SJSA1 (cell line): ENCODE measurements at regions not wholly inside any gene's neighbourhood (a gene's known extent, or its start where the extent isn't known, plus 50 kb on each side); places are given as distances from the start of the nearest gene placed in this dataset.
"Not testable (repeated sequence)": the region's sequence is repeated elsewhere in the genome, so short reads cannot be mapped to it uniquely, and the experiment has no call there.

Experiments used
- DNase-seq, 2 experiments: peaks; one replicate each; pipeline ENCODE4 v3.0.0-alpha.2; 2015 to 2020; ENCODE audit warnings: low spot score in 2 of 2, low read depth in 1 of 2
- H3K27ac ChIP-seq: fragments of 250-450 bp; sonication (Bioruptor Pico); 2 replicates; pipeline ENCODE4 v1.5.1; 2020; ENCODE audit warnings: mild to moderate bottlenecking, moderate library complexity
- H3K27me3 ChIP-seq: fragments of 250-450 bp; sonication (Bioruptor Pico); replicated peaks from 2 replicates; pipeline ENCODE4 v1.5.1; 2020; ENCODE audit warnings: mild to moderate bottlenecking, moderate library complexity
- H3K36me3 ChIP-seq: fragments of 250-450 bp; sonication (Bioruptor Pico); 2 replicates; pipeline ENCODE4 v1.5.1; 2020; ENCODE audit warnings: mild to moderate bottlenecking
- H3K4me1 ChIP-seq: fragments of 250-450 bp; sonication (Bioruptor Pico); replicated peaks from 2 replicates; pipeline ENCODE4 v1.6.1; 2021; ENCODE audit warnings: mild to moderate bottlenecking
- H3K4me3 ChIP-seq: fragments of 250-450 bp; sonication (Bioruptor Pico); 2 replicates; pipeline ENCODE4 v1.5.1; 2020; ENCODE audit warnings: mild to moderate bottlenecking
- H3K9me3 ChIP-seq: fragments of 250-450 bp; sonication (Bioruptor Pico); replicated peaks from 2 replicates; pipeline ENCODE4 v1.5.1; 2020; ENCODE audit warnings: mild to moderate bottlenecking

DNA sequence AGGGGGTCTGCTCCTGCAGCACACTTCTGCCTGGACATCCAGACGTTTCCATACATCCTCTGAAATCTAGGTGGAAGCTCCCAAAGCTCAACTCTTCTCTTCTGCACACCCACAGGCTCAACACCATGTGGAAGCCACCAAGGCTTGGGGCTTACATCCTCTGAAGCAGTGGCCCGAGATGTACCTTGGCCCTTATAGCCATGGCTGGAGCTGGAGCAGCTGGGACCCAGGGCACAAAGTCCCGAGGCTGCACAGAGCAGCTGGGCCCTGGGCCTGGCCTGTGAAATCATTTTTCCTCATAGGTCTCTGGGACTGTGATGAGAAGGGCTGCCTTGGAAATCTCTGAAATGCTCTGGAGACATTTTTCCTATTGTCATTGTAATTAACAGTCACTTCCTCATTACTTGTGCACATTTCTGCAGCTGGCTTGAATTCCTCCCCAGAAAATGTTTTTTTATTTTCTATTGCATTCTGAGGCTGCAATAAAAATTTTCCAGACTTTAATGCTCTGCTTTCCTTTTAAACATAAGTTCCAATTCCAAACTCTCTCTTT, 645.6 kb downstream of the RWDD3 start:
- no peaks in the 10 kb centered on the region for H3K9me3 ChIP-seq
- no peaks in the 10 kb centered on the region for H3K4me1 ChIP-seq
- no peaks in the 10 kb centered on the region for H3K27me3 ChIP-seq
- H3K4me3 ChIP-seq: no peak overlapping the region
- no peaks in the 10 kb centered on the region for H3K36me3 ChIP-seq
- no peak overlapping the region for H3K27ac ChIP-seq
- no peak for DNase-seq

DNA sequence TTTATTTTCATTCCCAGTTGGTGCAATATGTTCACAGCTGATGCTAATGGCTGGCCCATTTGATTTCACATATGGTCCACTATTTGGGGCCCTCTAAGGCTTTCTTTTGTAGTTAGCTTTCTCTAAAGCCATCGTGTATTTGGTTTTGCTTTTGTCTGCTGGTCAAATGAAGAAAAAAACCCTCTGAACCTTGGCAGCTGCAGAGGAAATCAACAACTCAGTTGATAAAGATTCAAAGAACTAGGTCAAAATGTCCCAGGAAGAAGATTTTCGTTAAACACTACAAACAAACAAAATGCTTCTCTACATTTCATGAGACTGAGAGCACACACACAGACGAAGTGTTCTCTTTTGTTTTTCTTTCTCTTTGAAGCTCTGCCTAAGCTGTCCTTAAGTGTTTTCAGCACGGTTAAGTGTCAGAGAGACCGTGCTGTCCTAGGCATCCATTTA, 655.0 kb downstream of the RWDD3 start:
- H3K4me3 ChIP-seq: no peak overlapping the region
- no peak for DNase-seq
- H3K9me3 ChIP-seq: no peaks in the 10 kb centered on the region
- H3K36me3 ChIP-seq: no peaks in the 10 kb centered on the region
- H3K27me3 ChIP-seq: no peaks in the 10 kb centered on the region
- no peaks in the 10 kb centered on the region for H3K4me1 ChIP-seq
- no peak overlapping the region for H3K27ac ChIP-seq

DNA sequence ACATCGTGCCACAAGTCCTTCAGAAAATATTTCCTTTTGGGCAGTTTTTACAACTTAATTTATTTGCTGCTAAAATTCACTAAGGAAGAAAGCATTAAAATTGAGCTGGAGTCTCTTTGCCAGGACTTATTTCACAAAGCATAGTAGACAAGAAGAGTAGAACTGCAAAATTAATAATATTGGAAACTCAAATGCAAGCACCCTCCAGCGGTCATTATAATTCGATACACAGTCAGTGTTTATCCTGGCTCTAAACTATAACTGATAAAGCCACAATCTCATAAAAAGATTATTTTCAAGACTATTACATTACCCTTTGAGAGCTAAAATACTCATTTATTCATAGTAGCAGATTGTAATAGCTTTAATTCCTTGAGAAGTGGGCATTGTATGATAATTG, 655.4 kb downstream of the RWDD3 start:
- H3K9me3 ChIP-seq: no peaks in the 10 kb centered on the region
- H3K27ac ChIP-seq: no peak overlapping the region
- no peaks in the 10 kb centered on the region for H3K27me3 ChIP-seq
- no peaks in the 10 kb centered on the region for H3K36me3 ChIP-seq
- no peak overlapping the region for H3K4me3 ChIP-seq
- H3K4me1 ChIP-seq: no peaks in the 10 kb centered on the region
- DNase-seq: no peak

- DNase-seq: no peak
- H3K9me3 ChIP-seq: no peaks in the 10 kb centered on the region
- no peaks in the 10 kb centered on the region for H3K27me3 ChIP-seq
- H3K4me3 ChIP-seq: no peak overlapping the region
- H3K27ac ChIP-seq: no peak overlapping the region
- no peaks in the 10 kb centered on the region for H3K4me1 ChIP-seq
- no peaks in the 10 kb centered on the region for H3K36me3 ChIP-seq
Observed at GRCh38 chr1:95893921-95894320, 659.9 kb downstream of the RWDD3 start.

DNA sequence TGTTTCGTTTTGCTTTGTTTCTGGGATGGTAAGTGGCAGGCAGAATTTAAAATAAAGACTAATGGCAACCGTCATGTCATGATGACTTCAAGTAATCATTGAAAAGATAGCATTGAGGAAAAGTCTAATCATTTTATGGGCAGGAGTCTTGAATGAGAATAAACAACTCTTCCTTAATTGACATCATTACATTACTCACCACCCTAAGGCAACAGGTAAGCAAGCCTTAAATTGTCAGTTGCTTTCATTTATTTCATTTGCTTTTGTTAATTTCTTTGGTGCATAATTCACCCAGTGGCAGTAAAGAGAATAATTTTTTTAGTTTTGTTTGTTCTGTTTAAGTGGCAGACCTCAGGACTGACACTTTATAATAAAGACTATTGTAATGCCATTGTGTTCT, 669.0 kb downstream of the RWDD3 start:
- Histone ChIP-seq H3K27me3 (no peaks in the 10 kb centered on the region), H3K4me3 (no peak overlapping the region), H3K4me1 (no peaks in the 10 kb centered on the region), H3K9me3 (no peaks in the 10 kb centered on the region), H3K27ac (no peak overlapping the region), H3K36me3 (no peaks in the 10 kb centered on the region)
- no peak for DNase-seq

DNA sequence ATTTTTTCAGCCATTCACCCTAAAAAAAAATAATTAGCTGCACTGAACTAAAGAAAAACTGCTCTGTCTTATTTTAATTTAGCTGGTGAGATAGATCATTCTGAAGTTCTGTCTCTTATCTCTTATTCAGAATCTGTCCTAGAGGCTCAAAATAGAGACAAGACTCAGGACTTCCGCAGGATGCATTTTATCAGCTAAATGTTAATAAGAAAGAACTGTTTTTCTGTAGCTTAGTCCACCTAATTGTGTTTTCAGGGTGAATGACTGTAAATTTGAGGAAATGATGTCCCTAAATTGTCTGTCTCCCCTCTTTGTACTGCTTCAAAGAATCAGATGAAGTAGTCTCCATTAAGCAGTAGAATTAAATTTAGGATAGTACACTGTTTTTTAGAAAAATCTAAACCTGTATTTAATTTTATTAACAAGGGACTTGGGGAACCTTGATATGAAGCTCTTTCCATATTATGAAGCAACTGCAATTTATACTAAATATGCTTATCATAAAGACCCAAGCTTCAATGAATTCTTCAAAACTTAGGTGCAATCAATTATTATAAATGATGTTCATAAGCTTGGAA, 671.9 kb downstream of the RWDD3 start:
- no peaks in the 10 kb centered on the region for H3K9me3 ChIP-seq
- H3K27me3 ChIP-seq: no peaks in the 10 kb centered on the region
- H3K27ac ChIP-seq: no peak overlapping the region
- H3K4me1 ChIP-seq: no peaks in the 10 kb centered on the region
- H3K36me3 ChIP-seq: no peaks in the 10 kb centered on the region
- DNase-seq: no peak
- no peak overlapping the region for H3K4me3 ChIP-seq

DNA sequence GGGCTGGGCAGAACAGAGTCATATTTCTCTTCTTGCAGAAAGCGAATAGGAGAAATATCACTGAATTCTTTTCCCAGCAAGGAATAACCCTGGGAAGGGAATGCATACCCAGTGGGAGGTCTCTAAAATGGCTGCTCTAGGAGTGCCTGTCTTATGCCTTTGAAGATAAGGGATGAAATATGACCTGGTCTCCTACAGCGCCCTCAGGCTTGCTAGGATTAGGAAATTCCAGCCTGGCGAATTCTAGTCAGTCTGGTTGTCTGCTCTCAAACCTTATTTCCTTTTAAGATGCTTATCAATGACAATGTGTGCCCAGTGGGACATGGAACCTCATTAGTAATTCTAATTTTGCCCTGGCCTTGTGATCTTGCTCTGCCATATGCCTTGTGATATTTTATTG, 677.7 kb downstream of the RWDD3 start:
- not testable (repeated sequence) for H3K36me3 ChIP-seq, H3K4me1 ChIP-seq, H3K27ac ChIP-seq, H3K9me3 ChIP-seq, DNase-seq, H3K27me3 ChIP-seq, H3K4me3 ChIP-seq

DNA sequence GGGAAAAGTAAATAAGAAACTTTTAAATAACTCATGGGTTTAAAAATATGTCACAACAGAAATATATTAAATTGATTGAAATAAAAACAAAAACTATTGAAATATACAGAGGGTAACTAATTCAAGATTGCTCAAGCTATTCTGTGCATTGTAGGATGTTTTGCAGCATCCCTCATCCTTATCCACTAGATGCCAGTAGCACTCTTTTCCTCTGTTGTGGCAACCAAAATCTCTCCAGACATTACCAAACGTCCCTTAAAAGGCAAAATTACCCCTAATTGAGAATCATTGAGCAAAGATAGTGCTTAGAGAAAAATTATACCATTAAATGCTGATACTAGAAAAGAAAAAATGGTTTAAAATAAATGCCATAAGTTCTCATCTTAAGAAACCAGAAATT, 682.6 kb downstream of the RWDD3 start:
- DNase-seq: no peak
- Histone ChIP-seq H3K27me3 (no peaks in the 10 kb centered on the region), H3K36me3 (no peaks in the 10 kb centered on the region), H3K4me3 (no peak overlapping the region), H3K9me3 (peaks cover 4% of the 10 kb centered on the region), H3K4me1 (no peaks in the 10 kb centered on the region), H3K27ac (no peak overlapping the region)

DNA sequence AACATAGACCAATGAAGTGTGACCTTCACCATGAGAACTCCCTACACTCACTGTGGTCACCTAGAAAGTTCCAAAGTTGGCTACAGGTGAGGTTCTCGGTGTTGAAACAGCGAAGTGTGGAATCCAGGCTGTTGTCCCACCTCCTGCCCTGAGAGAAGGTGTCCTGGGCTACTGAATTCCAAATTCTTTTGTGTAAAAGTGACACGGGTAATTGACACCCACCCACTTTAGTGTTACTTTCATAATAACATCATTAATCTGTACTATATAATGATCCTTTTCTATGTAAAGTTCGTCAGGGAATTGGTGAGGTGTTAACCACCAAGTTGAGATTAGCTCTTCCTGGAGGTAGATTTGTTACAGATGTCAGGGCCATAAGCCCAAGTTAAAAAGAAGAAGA, 690.7 kb downstream of the RWDD3 start:
- no peaks in the 10 kb centered on the region; the same call in 1 of the 2 replicates for H3K9me3 ChIP-seq
- no peak overlapping the region for H3K27ac ChIP-seq
- no peaks in the 10 kb centered on the region for H3K27me3 ChIP-seq
- H3K4me1 ChIP-seq: no peaks in the 10 kb centered on the region
- no peak for DNase-seq
- no peaks in the 10 kb centered on the region for H3K36me3 ChIP-seq
- no peak overlapping the region for H3K4me3 ChIP-seq

DNA sequence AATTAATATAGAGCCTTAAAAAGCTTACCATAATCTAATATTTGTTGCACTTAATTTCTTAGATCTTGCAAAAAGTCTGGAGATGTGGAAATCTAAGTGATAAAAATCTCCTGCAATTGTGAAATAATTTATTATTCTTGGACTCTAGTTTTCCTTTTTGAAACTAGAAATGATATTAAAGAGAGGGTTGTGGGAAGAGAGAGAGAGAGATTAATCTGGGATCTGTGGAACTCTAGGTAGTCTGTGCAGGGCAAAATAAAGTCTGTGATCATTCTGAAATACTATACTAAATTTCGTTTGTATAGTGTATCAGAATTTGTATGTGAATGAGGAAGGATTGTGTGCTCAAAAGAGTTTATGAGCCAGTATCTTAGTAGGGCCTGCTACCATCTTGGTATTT, 692.3 kb downstream of the RWDD3 start:
- Histone ChIP-seq H3K4me3 (no peak overlapping the region), H3K36me3 (no peaks in the 10 kb centered on the region)
- no peak for DNase-seq

DNA sequence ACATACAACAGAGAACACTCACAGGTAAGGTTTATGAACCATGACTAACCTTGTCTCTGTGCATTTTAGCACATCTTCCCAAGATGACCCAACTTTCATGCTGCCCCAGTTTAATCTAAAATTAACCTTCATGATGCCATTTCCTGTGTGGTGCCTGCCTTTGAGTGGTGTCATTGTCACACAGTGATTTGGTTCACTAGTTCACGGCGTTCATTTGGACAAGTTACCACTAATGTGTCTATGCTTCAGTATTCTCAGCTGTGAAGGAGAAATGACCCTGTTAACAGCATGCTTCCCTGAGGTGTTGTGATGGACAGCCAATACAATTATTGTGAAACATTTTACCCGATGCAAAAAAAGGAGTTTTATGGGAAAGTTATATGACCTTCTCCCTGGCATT, 693.1 kb downstream of the RWDD3 start:
- no peak for DNase-seq
- no peaks in the 10 kb centered on the region for H3K36me3 ChIP-seq

More for the DNA sequence above, 692.3 kb downstream of the RWDD3 start:
- Histone ChIP-seq H3K27me3 (no peaks in the 10 kb centered on the region), H3K9me3 (no peaks in the 10 kb centered on the region; the same call in 1 of the 2 replicates), H3K27ac (no peak overlapping the region), H3K4me1 (no peaks in the 10 kb centered on the region)

GRCh38 chr1:95935719-95936118, 701.7 kb downstream of the RWDD3 start:
- no peak for DNase-seq
- Histone ChIP-seq H3K4me3 (no peak overlapping the region), H3K27ac (no peak overlapping the region), H3K4me1 (no peaks in the 10 kb centered on the region), H3K27me3 (no peaks in the 10 kb centered on the region), H3K9me3 (no peaks in the 10 kb centered on the region), H3K36me3 (no peaks in the 10 kb centered on the region)

More for the DNA sequence above, 693.1 kb downstream of the RWDD3 start:
- Histone ChIP-seq H3K27me3 (no peaks in the 10 kb centered on the region), H3K4me1 (no peaks in the 10 kb centered on the region), H3K4me3 (no peak overlapping the region), H3K27ac (no peak overlapping the region), H3K9me3 (no peaks in the 10 kb centered on the region; the same call in 1 of the 2 replicates)

GRCh38 chr1:95941121-95941798, 707.2 kb downstream of the RWDD3 start:
- H3K4me1 ChIP-seq: no peaks in the 10 kb centered on the region
- H3K36me3 ChIP-seq: no peaks in the 10 kb centered on the region
- H3K27ac ChIP-seq: no peak overlapping the region
- no peaks in the 10 kb centered on the region for H3K9me3 ChIP-seq
- H3K4me3 ChIP-seq: no peak overlapping the region
- H3K27me3 ChIP-seq: no peaks in the 10 kb centered on the region
- no peak for DNase-seq

- Histone ChIP-seq H3K27ac (no peak overlapping the region), H3K9me3 (no peaks in the 10 kb centered on the region; the same call in 1 of the 2 replicates), H3K27me3 (no peaks in the 10 kb centered on the region), H3K36me3 (no peaks in the 10 kb centered on the region), H3K4me1 (no peaks in the 10 kb centered on the region), H3K4me3 (no peak overlapping the region)
- no peak for DNase-seq
Observed at GRCh38 chr1:95948023-95948422, 714.0 kb downstream of the RWDD3 start.
